HUES64 (cell line): ENCODE measurements at regions not wholly inside any gene's neighbourhood (a gene's known extent, or its start where the extent isn't known, plus 50 kb on each side); places are given as distances from the start of the nearest gene placed in this dataset.

Source experiments
- H3K27ac ChIP-seq: 2 replicates; pipeline ENCODE4 v1.7.0; 2013; ENCODE audit warnings: low read depth, low read length, inconsistent platforms
- H3K27me3 ChIP-seq: 2 replicates; pipeline ENCODE4 v1.6.1; 2013; ENCODE audit warnings: mild to moderate bottlenecking, low read length; ENCODE audit not compliant: insufficient read depth
- H3K36me3 ChIP-seq: 2 replicates; pipeline ENCODE4 v1.6.1; 2013; ENCODE audit warnings: mild to moderate bottlenecking, low read length; ENCODE audit not compliant: insufficient read depth
- H3K4me1 ChIP-seq: 2 replicates; pipeline ENCODE4 v1.6.1; 2013; ENCODE audit warnings: mild to moderate bottlenecking, low read length, moderate library complexity; ENCODE audit not compliant: insufficient read depth
- H3K4me3 ChIP-seq: 2 replicates; pipeline ENCODE4 v1.5.1; 2013; ENCODE audit warnings: mild to moderate bottlenecking, low read length, moderate library complexity
- H3K9ac ChIP-seq: 2 replicates; pipeline ENCODE4 v1.6.1; 2013; ENCODE audit warnings: mild to moderate bottlenecking, low read depth, low read length
- H3K9me3 ChIP-seq: 2 replicates; pipeline ENCODE4 v1.6.1; 2013; ENCODE audit warnings: low read depth, low read length; ENCODE audit not compliant: insufficient read depth
- WGBS: fragments of 150-250, 120-280 bp; methylation state at CpG from one replicate; pipeline ENCODE4 v1.1.7; 2013; ENCODE audit warnings: missing lambda C conversion rate; 5-methylcytosine and 5-hydroxymethylcytosine counted together

GRCh38 chr3:18044971-18045880 lies 302.8 kb upstream of the TBC1D5 start:
- WGBS, result 100% methylated on average over 1 of the region's 2 CpGs
- Histone ChIP-seq H3K27me3 (no peaks in the 10 kb centered on the region), H3K4me3 (no peak overlapping the region), H3K36me3 (no peaks in the 10 kb centered on the region), H3K4me1 (0 out of 2 replicates have a peak, but pooled peaks cover 3% of the 10 kb centered on the region), H3K27ac (no peak overlapping the region), H3K9me3 (no peaks in the 10 kb centered on the region), H3K9ac (no peak overlapping the region)

- no peak overlapping the region for H3K9ac ChIP-seq
- WGBS, result 86% methylated on average over 2 of the region's 2 CpGs
- no peaks in the 10 kb centered on the region for H3K27me3 ChIP-seq
- no peaks in the 10 kb centered on the region for H3K9me3 ChIP-seq
- H3K4me3 ChIP-seq, result no peak overlapping the region
- H3K4me1 ChIP-seq, result no peaks in the 10 kb centered on the region
- no peak overlapping the region for H3K27ac ChIP-seq
- no peaks in the 10 kb centered on the region for H3K36me3 ChIP-seq
Observed at GRCh38 chr3:18044191-18044590, 301.8 kb upstream of the TBC1D5 start.

GRCh38 chr3:18036450-18036815 lies 294.0 kb upstream of the TBC1D5 start:
- H3K4me3 ChIP-seq, result no peak overlapping the region
- H3K9ac ChIP-seq, result no peak overlapping the region
- H3K9me3 ChIP-seq, result no peaks in the 10 kb centered on the region
- WGBS, result no CpG with 5 or more reads among the region's 1 CpG
- H3K27ac ChIP-seq, result no peak overlapping the region
- no peaks in the 10 kb centered on the region for H3K27me3 ChIP-seq
- no peaks in the 10 kb centered on the region for H3K36me3 ChIP-seq
- H3K4me1 ChIP-seq, result peaks cover 11% of the 10 kb centered on the region; the same call in 1 of the 2 replicates

- Histone ChIP-seq H3K27me3 (no peaks in the 10 kb centered on the region), H3K9me3 (no peaks in the 10 kb centered on the region), H3K4me3 (no peak overlapping the region), H3K27ac (no peak overlapping the region), H3K9ac (no peak overlapping the region), H3K36me3 (no peaks in the 10 kb centered on the region), H3K4me1 (peaks cover 11% of the 10 kb centered on the region; the same call in 1 of the 2 replicates)
- WGBS, result 69% methylated on average over 1 of the region's 2 CpGs
Observed at GRCh38 chr3:18035641-18036449, 293.4 kb upstream of the TBC1D5 start.

- peaks cover 11% of the 10 kb centered on the region; the same call in 1 of the 2 replicates for H3K4me1 ChIP-seq
- WGBS, result 85% methylated on average over 3 of the region's 3 CpGs
- H3K4me3 ChIP-seq, result no peak overlapping the region
- H3K9me3 ChIP-seq, result no peaks in the 10 kb centered on the region
- no peaks in the 10 kb centered on the region for H3K36me3 ChIP-seq
- H3K9ac ChIP-seq, result no peak overlapping the region
- no peaks in the 10 kb centered on the region for H3K27me3 ChIP-seq
- no peak overlapping the region for H3K27ac ChIP-seq
Observed at GRCh38 chr3:18033581-18034108, 291.2 kb upstream of the TBC1D5 start.

- H3K27me3 ChIP-seq, result no peaks in the 10 kb centered on the region
Observed at GRCh38 chr3:18030371-18030870, 288.0 kb upstream of the TBC1D5 start.

GRCh38 chr3:18027161-18027939 lies 284.9 kb upstream of the TBC1D5 start:
- Histone ChIP-seq H3K27me3 (no peaks in the 10 kb centered on the region), H3K27ac (no peak overlapping the region), H3K4me3 (no peak overlapping the region), H3K4me1 (no peaks in the 10 kb centered on the region), H3K9ac (no peak overlapping the region), H3K36me3 (no peaks in the 10 kb centered on the region), H3K9me3 (no peaks in the 10 kb centered on the region)
- 95% methylated on average over 6 of the region's 9 CpGs for WGBS

More at GRCh38 chr3:18030371-18030870, 288.0 kb upstream of the TBC1D5 start:
- WGBS, result 93% methylated on average over 8 of the region's 8 CpGs
- no peak overlapping the region for H3K27ac ChIP-seq
- no peaks in the 10 kb centered on the region for H3K36me3 ChIP-seq
- no peak overlapping the region for H3K4me3 ChIP-seq
- H3K9me3 ChIP-seq, result no peaks in the 10 kb centered on the region
- no peak overlapping the region for H3K9ac ChIP-seq
- H3K4me1 ChIP-seq, result no peaks in the 10 kb centered on the region; the same call in 1 of the 2 replicates

- no peak overlapping the region for H3K27ac ChIP-seq
- no peaks in the 10 kb centered on the region for H3K9me3 ChIP-seq
- H3K27me3 ChIP-seq, result no peaks in the 10 kb centered on the region
- WGBS, result 98% methylated on average over 3 of the region's 3 CpGs
- H3K36me3 ChIP-seq, result no peaks in the 10 kb centered on the region
- no peaks in the 10 kb centered on the region for H3K4me1 ChIP-seq
- H3K9ac ChIP-seq, result no peak overlapping the region
- H3K4me3 ChIP-seq, result no peak overlapping the region
Observed at GRCh38 chr3:18024715-18025114, 282.3 kb upstream of the TBC1D5 start.

- Histone ChIP-seq H3K9me3 (no peaks in the 10 kb centered on the region), H3K27ac (no peak overlapping the region), H3K27me3 (no peaks in the 10 kb centered on the region), H3K4me1 (no peaks in the 10 kb centered on the region), H3K36me3 (no peaks in the 10 kb centered on the region), H3K4me3 (no peak overlapping the region), H3K9ac (no peak overlapping the region)
- WGBS, result 75% methylated on average over 2 of the region's 4 CpGs
Observed at GRCh38 chr3:18019161-18019495, 276.7 kb upstream of the TBC1D5 start.

GRCh38 chr3:18018491-18019160 lies 276.2 kb upstream of the TBC1D5 start:
- H3K27ac ChIP-seq, result no peak overlapping the region
- H3K9me3 ChIP-seq, result no peaks in the 10 kb centered on the region

More at GRCh38 chr3:18018491-18019160, 276.2 kb upstream of the TBC1D5 start:
- Histone ChIP-seq H3K4me3 (no peak overlapping the region), H3K4me1 (no peaks in the 10 kb centered on the region), H3K36me3 (no peaks in the 10 kb centered on the region), H3K27me3 (no peaks in the 10 kb centered on the region), H3K9ac (no peak overlapping the region)
- 60% methylated on average over 5 of the region's 5 CpGs for WGBS
